ENCODE measurements at regions not wholly inside any gene's neighbourhood (a gene's known extent, or its start where the extent isn't known, plus 50 kb on each side); places are given as distances from the start of the nearest gene placed in this dataset.

DNA sequence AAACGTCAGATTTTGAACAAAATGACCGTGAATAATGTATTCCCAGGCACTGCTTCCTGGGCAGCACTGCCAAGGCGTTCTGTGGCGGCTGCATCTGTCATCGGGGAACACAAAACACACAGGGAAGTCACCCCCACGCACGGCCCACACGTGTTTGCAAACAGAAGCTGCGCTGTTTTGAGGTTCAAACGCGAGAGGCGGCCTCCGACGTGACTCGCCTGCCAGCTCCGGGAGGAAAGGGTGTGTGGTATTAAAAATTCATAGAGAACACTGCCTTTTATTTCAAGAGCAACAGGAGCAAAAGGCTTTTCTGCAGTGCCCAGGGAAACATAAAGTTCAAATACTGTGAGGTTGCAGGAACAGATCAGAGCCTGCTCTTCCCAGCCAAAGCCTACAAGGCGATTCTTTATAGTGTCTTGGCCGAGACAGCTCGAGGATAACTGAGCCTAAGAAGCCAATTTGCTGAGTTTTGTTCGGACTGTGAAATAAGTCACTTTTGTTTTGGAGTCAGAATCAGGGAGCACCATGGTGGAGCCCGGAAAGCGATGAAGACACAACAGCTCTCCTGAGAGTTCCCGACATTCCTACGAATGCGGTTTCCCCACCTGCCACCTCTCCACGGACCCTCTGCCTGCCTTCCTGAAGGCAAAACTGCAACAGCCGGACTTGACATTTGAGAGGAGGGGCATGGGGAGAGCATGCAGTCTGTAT lies 115.3 kb upstream of the IRX2 start:
- TF ChIP-seq, protein P1, sequence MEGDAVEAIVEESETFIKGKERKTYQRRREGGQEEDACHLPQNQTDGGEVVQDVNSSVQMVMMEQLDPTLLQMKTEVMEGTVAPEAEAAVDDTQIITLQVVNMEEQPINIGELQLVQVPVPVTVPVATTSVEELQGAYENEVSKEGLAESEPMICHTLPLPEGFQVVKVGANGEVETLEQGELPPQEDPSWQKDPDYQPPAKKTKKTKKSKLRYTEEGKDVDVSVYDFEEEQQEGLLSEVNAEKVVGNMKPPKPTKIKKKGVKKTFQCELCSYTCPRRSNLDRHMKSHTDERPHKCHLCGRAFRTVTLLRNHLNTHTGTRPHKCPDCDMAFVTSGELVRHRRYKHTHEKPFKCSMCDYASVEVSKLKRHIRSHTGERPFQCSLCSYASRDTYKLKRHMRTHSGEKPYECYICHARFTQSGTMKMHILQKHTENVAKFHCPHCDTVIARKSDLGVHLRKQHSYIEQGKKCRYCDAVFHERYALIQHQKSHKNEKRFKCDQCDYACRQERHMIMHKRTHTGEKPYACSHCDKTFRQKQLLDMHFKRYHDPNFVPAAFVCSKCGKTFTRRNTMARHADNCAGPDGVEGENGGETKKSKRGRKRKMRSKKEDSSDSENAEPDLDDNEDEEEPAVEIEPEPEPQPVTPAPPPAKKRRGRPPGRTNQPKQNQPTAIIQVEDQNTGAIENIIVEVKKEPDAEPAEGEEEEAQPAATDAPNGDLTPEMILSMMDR (IDR thresholded peaks at IDR 0.05 in 4 of 5, conservative IDR thresholded peaks at IDR 0.05 in 1 of 5): no peak
- no peak for TF ChIP-seq POLR2A (IDR thresholded peaks at IDR 0.05)
